ENCODE measurements at regions not wholly inside any gene's neighbourhood (a gene's known extent, or its start where the extent isn't known, plus 50 kb on each side); places are given as distances from the start of the nearest gene placed in this dataset.
A peak's percentile ranks its signal among the peaks of the same experiment; 100 is the strongest.

- no peak for TF ChIP-seq CTCF (IDR thresholded peaks at IDR 0.05)
Observed at GRCh38 chr7:31211281-31211680, 129.2 kb downstream of the NEUROD6 start.

DNA sequence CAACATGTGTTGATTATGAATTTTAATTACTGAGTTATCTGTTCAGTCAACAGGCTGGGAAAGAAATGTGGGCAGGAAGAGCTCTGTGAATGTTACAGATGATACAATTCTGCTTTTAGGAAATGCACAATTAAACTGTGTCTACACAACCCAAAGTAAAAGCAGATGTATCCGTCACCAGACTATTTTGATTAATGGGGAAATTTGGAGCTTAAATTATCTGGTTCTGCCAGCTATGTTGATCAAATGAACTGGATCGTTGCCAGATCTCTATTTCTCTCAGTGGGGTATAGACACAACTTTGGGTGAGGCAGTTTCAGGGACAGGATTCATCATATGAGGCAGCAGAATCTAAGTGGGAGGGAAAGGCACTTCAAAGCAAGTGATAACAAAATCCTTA, 136.5 kb downstream of the NEUROD6 start:
- no peak for TF ChIP-seq CTCF (IDR thresholded peaks at IDR 0.05)

GRCh38 chr7:31203551-31203950, 137.0 kb downstream of the NEUROD6 start:
- no peak for TF ChIP-seq CTCF (IDR thresholded peaks at IDR 0.05)

DNA sequence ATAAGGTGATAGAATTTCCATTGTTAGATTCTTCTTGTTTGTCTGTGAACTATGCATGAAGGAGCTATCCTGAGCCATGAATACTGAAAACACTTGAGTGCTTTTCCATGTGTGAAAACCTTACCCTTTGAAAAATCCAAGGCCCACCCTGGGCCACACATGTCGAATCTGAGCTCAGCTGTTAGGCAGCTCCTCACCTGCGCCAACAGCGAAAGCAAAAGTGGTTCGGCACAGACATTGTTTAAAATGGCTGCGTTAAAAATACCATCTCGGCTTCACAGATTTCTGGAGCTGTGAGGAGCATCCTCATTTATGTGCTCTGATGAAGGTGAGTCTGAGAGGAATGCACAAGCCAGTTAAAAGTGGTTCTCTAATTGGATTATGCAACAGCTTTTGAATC, 137.7 kb downstream of the NEUROD6 start:
- TF ChIP-seq CTCF (IDR thresholded peaks at IDR 0.05): no peak

DNA sequence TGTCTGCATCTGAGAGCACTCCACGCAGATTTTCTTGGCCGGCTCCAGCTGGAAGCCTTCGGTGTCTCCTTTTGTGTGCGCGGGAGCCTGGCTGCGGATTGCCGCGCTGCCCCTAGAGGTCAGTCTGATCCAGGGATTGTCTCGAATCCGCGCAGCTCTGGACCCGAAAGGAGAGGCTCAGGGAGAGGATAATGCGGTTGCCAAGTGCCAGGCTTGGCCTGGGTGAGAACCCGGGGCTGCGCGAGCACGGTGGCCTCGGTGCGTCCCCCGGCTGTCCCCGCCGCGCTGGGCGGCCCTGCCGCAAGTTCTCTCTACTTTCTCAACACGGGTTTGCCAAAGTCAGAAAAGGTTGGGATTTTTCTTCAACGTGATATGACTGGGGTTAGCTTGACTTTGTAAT, 140.9 kb downstream of the ADCYAP1R1 start:
- TF ChIP-seq CTCF (IDR thresholded peaks at IDR 0.05): peak; percentile 95

DNA sequence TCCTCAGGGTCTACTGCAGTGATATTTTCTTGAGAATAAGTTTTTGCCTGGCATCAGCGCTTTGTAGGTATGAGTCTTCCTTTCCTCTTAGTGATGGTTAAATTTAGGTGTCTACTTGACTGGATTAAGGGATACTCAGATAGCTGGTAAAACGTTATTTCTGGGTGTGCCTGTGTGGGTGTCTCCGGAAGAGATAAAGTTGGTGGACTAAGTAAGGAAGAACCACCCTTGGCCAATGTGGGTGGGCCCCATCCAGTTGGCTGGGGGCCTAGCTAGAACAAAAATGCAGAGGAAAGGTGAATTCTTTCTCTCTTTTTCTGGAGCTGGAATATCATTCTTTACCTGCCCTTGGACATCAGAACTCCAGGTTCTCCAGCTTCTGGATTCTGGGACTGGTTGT, 138.8 kb downstream of the ADCYAP1R1 start:
- no peak for TF ChIP-seq CTCF (IDR thresholded peaks at IDR 0.05)

GRCh38 chr7:31186202-31186601, 134.1 kb downstream of the ADCYAP1R1 start:
- TF ChIP-seq CTCF (IDR thresholded peaks at IDR 0.05): no peak

GRCh38 chr7:31175672-31176071, 123.6 kb downstream of the ADCYAP1R1 start:
- 0 out of 2 replicates have a peak, but pooled peaks have one; percentile 9 for TF ChIP-seq CTCF (IDR thresholded peaks at IDR 0.05)
